ENCODE measurements at regions not wholly inside any gene's neighbourhood (a gene's known extent, or its start where the extent isn't known, plus 50 kb on each side); places are given as distances from the start of the nearest gene placed in this dataset.

DNA sequence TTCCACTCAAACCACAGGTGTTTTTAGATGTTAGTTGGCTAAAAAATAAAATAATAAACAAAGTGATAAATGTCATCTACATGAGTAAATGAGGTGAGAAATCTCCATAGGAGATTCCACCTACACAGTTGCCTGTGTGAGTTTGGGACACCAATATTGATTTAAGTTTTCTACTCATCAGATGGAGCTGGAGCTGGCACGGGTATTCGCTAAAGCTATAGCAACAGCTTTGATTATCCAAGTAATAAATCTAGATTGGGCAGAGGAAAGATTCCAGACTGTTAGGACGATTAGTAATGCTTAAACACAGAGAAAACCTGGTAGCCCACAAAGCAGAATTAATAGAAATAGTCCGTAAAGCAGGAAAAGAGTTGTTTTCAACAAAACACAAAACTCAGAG, 313.9 kb downstream of the PABPC4L start:
- TF ChIP-seq POLR2AphosphoS5 (IDR thresholded peaks at IDR 0.05): no peak
- no peak for TF ChIP-seq POLR2A (IDR thresholded peaks at IDR 0.05)
- TF ChIP-seq EP300 (IDR thresholded peaks at IDR 0.05; ENCODE audit: low read depth): no peak
- TF ChIP-seq, protein P1, sequence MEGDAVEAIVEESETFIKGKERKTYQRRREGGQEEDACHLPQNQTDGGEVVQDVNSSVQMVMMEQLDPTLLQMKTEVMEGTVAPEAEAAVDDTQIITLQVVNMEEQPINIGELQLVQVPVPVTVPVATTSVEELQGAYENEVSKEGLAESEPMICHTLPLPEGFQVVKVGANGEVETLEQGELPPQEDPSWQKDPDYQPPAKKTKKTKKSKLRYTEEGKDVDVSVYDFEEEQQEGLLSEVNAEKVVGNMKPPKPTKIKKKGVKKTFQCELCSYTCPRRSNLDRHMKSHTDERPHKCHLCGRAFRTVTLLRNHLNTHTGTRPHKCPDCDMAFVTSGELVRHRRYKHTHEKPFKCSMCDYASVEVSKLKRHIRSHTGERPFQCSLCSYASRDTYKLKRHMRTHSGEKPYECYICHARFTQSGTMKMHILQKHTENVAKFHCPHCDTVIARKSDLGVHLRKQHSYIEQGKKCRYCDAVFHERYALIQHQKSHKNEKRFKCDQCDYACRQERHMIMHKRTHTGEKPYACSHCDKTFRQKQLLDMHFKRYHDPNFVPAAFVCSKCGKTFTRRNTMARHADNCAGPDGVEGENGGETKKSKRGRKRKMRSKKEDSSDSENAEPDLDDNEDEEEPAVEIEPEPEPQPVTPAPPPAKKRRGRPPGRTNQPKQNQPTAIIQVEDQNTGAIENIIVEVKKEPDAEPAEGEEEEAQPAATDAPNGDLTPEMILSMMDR (IDR thresholded peaks at IDR 0.05): no peak
- Histone ChIP-seq H3K27ac (no peak overlapping the region), H3K27me3 (no peaks in the 10 kb centered on the region), H3K4me3 (no peak overlapping the region), H3K9me3 (no peaks in the 10 kb centered on the region), H3K4me1 (no peaks in the 10 kb centered on the region), H3K36me3 (no peaks in the 10 kb centered on the region)
- no peak for DNase-seq
- 50 to 56% methylated on average over 4 of the region's 4 CpGs for WGBS, 2 donors (ENCODE audit: low coverage in 1 of 2)
- intact Hi-C loops (cut with DNase I; ENCODE audit: low total_unique reads): no loop called here
- in situ Hi-C loops (cut with MboI; ENCODE audit: low pct_ligation_motif_present in 1 of 4, low pct_unique_long_range_greater_than_20kb in 1 of 4, low sequenced_read_pairs in 3 of 4): no loop called here

DNA sequence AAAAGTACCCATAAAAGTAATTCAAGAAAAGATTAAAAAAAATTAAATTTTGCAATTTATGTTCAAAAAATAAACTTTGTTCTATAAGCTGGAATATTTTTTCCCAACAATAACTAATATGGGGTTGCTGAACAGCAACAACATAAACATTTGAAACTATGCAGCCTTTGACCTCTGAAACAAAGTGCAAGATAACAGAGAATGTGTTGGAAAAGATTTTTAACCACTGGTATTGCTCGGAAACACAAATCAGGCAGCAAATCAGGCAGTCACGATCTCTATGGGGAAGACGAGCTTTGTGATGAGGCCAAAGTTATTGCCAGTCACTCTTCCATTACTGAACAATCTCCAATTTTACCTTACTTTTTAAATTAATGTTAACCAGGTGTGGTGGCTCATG, 332.1 kb downstream of the PABPC4L start:
- Histone ChIP-seq H3K27ac (no peak overlapping the region), H3K36me3 (no peaks in the 10 kb centered on the region), H3K9me3 (no peaks in the 10 kb centered on the region), H3K4me1 (no peaks in the 10 kb centered on the region), H3K4me3 (no peak overlapping the region), H3K27me3 (no peaks in the 10 kb centered on the region)
- intact Hi-C loops (cut with DNase I; ENCODE audit: low total_unique reads): no loop called here
- 55 to 70% methylated on average over 2 to 3 of the region's 3 CpGs for WGBS, 2 donors (ENCODE audit: low coverage in 1 of 2)
- DNase-seq: no peak
- TF ChIP-seq POLR2AphosphoS5 (IDR thresholded peaks at IDR 0.05): no peak
- no peak for TF ChIP-seq EP300 (IDR thresholded peaks at IDR 0.05; ENCODE audit: low read depth)
- TF ChIP-seq POLR2A (IDR thresholded peaks at IDR 0.05): no peak
- TF ChIP-seq, protein P1 (IDR thresholded peaks at IDR 0.05): no peak
- in situ Hi-C loops (cut with MboI; ENCODE audit: low pct_ligation_motif_present in 1 of 4, low pct_unique_long_range_greater_than_20kb in 1 of 4, low sequenced_read_pairs in 3 of 4): no loop called here

DNA sequence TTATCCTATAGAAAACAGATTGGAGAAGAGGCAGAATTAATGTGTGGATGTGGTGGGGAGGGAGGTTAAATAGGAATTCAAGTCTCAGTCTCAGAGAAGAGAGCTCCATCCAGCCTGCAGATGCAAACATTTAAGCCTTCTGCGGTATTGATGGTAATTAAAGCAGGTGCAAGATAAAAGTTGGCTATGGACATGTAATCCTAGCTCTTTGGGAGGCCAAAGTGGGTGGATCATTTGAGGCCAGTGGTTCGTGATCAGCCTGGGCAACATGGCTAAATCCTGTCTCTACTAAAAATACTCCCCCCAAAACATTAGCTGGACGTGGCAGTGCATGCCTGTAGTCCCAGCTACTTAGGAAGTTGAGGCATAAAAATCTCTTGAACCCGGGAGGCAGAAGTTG, 332.7 kb downstream of the PABPC4L start:
- H3K36me3 ChIP-seq: no peaks in the 10 kb centered on the region
- in situ Hi-C loops (cut with MboI; ENCODE audit: low pct_ligation_motif_present in 1 of 4, low pct_unique_long_range_greater_than_20kb in 1 of 4, low sequenced_read_pairs in 3 of 4) (no loop called here), intact Hi-C loops (cut with DNase I; ENCODE audit: low total_unique reads) (no loop called here)
- no peak for DNase-seq
- no peak overlapping the region for H3K4me3 ChIP-seq
- H3K27ac ChIP-seq: no peak overlapping the region
- WGBS, 2 donors (ENCODE audit: low coverage in 1 of 2): 57 to 80% methylated on average over 2 to 4 of the region's 4 CpGs
- H3K27me3 ChIP-seq: no peaks in the 10 kb centered on the region
- H3K9me3 ChIP-seq: no peaks in the 10 kb centered on the region
- H3K4me1 ChIP-seq: no peaks in the 10 kb centered on the region
- no peak for TF ChIP-seq EP300 (IDR thresholded peaks at IDR 0.05; ENCODE audit: low read depth)
- no peak for TF ChIP-seq POLR2AphosphoS5 (IDR thresholded peaks at IDR 0.05)
- TF ChIP-seq, protein P1 (IDR thresholded peaks at IDR 0.05): no peak
- no peak for TF ChIP-seq POLR2A (IDR thresholded peaks at IDR 0.05)

DNA sequence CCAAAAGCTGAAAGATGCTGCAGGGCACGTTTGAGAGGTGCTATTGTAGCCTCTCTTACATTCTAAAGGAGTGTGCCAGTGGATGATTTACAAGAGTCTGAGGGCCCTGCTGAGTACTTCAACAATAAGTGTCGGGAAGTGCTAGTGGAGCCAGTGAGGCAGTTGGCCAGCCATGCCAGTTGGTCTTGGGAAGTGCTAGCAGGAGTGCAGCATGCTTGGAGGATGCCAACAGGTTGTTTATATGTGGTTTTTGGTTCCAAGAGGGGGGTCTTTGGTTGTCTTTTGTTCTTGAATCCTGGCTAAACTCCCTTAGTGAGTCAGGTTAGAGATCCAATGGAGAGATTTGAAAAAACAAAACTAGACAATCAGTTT, 335.3 kb downstream of the PABPC4L start:
- 62 to 88% methylated on average over 1 to 2 of the region's 2 CpGs for WGBS, 2 donors (ENCODE audit: low coverage in 1 of 2)
- Histone ChIP-seq H3K4me3 (no peak overlapping the region), H3K27me3 (no peaks in the 10 kb centered on the region), H3K4me1 (no peaks in the 10 kb centered on the region), H3K9me3 (no peaks in the 10 kb centered on the region), H3K36me3 (no peaks in the 10 kb centered on the region), H3K27ac (no peak overlapping the region)
- in situ Hi-C loops (cut with MboI; ENCODE audit: low pct_ligation_motif_present in 1 of 4, low pct_unique_long_range_greater_than_20kb in 1 of 4, low sequenced_read_pairs in 3 of 4) (no loop called here), intact Hi-C loops (cut with DNase I; ENCODE audit: low total_unique reads) (no loop called here)
- no peak for TF ChIP-seq POLR2A (IDR thresholded peaks at IDR 0.05)
- DNase-seq: no peak

DNA sequence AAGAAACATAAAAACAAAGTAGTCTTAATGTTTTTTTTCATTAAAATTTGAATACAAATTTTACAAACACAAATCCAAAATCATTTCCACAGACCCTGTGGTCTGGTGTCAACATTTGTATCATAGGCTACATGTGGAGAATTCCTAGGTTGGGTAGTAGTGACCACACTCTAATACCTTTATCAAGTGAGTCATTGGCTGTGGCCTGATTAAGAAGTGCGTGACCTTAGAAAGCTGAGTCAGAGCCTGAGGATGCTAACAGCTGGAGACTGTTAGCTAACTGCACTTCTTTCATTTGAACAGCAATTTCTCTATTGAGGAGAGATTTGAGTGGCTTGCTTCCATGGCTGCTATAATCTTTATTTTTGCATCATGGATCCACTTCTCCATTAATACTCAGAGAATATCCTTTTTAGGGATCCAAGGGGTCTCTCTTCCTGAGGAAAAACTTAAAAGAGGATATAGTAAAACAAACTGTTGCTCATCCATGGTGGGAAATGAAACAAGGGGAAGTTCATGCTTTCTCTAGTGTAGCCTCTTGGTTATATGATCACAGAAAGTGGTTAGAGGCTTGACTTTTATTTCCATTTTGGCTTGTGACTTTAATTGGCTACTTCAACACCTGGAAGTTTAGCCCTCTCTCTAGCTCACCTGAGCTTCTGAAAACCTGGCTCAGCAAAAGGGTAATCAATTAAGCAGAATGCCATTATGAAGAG, 335.8 kb downstream of the PABPC4L start:
- no peaks in the 10 kb centered on the region for H3K27me3 ChIP-seq
- 57 to 60% methylated on average over 1 of the region's 1 CpG for WGBS, 2 donors (ENCODE audit: low coverage in 1 of 2)
- no peaks in the 10 kb centered on the region for H3K9me3 ChIP-seq
- intact Hi-C loops (cut with DNase I; ENCODE audit: low total_unique reads): no loop called here
- H3K27ac ChIP-seq: no peak overlapping the region
- in situ Hi-C loops (cut with MboI; ENCODE audit: low pct_ligation_motif_present in 1 of 4, low pct_unique_long_range_greater_than_20kb in 1 of 4, low sequenced_read_pairs in 3 of 4): no loop called here
- no peak for DNase-seq
- TF ChIP-seq POLR2A (IDR thresholded peaks at IDR 0.05): no peak
- TF ChIP-seq, protein P1 (IDR thresholded peaks at IDR 0.05): no peak
- no peak for TF ChIP-seq EP300 (IDR thresholded peaks at IDR 0.05; ENCODE audit: low read depth)
- no peak for TF ChIP-seq POLR2AphosphoS5 (IDR thresholded peaks at IDR 0.05)
- no peak overlapping the region for H3K4me3 ChIP-seq
- H3K4me1 ChIP-seq: no peaks in the 10 kb centered on the region
- H3K36me3 ChIP-seq: no peaks in the 10 kb centered on the region
